GM12878 (cell line): ENCODE measurements at regions not wholly inside any gene's neighbourhood (a gene's known extent, or its start where the extent isn't known, plus 50 kb on each side); places are given as distances from the start of the nearest gene placed in this dataset.

Source experiments
- ATAC-seq: fragments of 200-7000 bp; cut with Tn5 transposase; 3 replicates; pipeline ENCODE4 v1.9.1; 2020; ENCODE audit warnings: mild to moderate bottlenecking, moderate library complexity
- BruUV-seq: library from RNA; stranded (reverse); fragments of 400-500 nt; replicated peaks from 2 replicates; lab custom pipeline; 2021; lab: Mats Ljungman, UMichigan
- CTCF ChIA-PET: fragments of 300-600 bp; sonication (Branson Sonifier 250); formaldehyde crosslinking; extraction: SDS; loops from one replicate; lab custom pipeline; 2021; ENCODE audit warnings: inconsistent platforms; lab: Yijun Ruan, JAX
- POLR2A ChIA-PET: fragments of 350-600 bp; formaldehyde crosslinking; extraction: SDS; loops from one replicate; lab custom pipeline; 2021; ENCODE audit warnings: inconsistent platforms; lab: Charles Lee
- RAD21 ChIA-PET: fragments of 300-600 bp; sonication (Branson Sonifier 250); formaldehyde crosslinking; loops from one replicate; lab custom pipeline; 2023; ENCODE audit warnings: antibody characterized with exemption; ENCODE audit not compliant: unreplicated experiment; lab: Charles Lee
- SMC1A ChIA-PET: fragments of 300-600 bp; sonication (Branson Sonifier 250); formaldehyde crosslinking; loops from one replicate; lab custom pipeline; 2023; ENCODE audit not compliant: unreplicated experiment, uncharacterized antibody; lab: Charles Lee
- DNase-seq: peaks from one replicate; pipeline ENCODE4 v3.0.0-alpha.2; 2011; ENCODE audit warnings: low read depth, low spot score
- FAIRE-seq: peaks from 3 replicates; lab custom pipeline; 2011; peaks lifted over from hg19 to GRCh38; lab: Jason Lieb, UNC
- H2AFZ ChIP-seq: 2 replicates; pipeline ENCODE4 v1.6.0; 2011; ENCODE audit warnings: low read depth, low read length, control low read depth; ENCODE audit not compliant: control insufficient read depth
- H3K27ac ChIP-seq: 2 replicates; pipeline ENCODE4 v1.5.1; 2011; ENCODE audit warnings: control low read depth; ENCODE audit not compliant: control insufficient read depth, insufficient read depth
- H3K27me3 ChIP-seq, 2 experiments: replicated peaks in 1 of 2; 2 replicates each; pipeline versions ENCODE4 v1.6.0 to v1.6.1; 2011; ENCODE audit warnings: low read length in 1 of 2; ENCODE audit not compliant: control insufficient read depth in 2 of 2, insufficient read depth in 2 of 2
- H3K36me3 ChIP-seq, 2 experiments: 2 replicates each; pipeline ENCODE4 v1.5.1; 2011; ENCODE audit warnings: low read length in 1 of 2; ENCODE audit not compliant: control insufficient read depth in 2 of 2, insufficient read depth in 2 of 2
- H3K4me1 ChIP-seq: 2 replicates; pipeline ENCODE4 v1.6.1; 2011; ENCODE audit warnings: mild to moderate bottlenecking, low read length, moderate library complexity, mixed read lengths; ENCODE audit not compliant: control insufficient read depth, insufficient read depth
- H3K4me2 ChIP-seq: 2 replicates; pipeline ENCODE4 v1.6.0; 2011; ENCODE audit warnings: control low read depth; ENCODE audit not compliant: control insufficient read depth, insufficient read depth
- H3K4me3 ChIP-seq: fragments of 200-600 bp; sonication (generic); 2 replicates; pipeline ENCODE4 v1.5.1; 2016
- H3K79me2 ChIP-seq: 2 replicates; pipeline ENCODE4 v1.6.0; 2011; ENCODE audit warnings: low read length; ENCODE audit not compliant: control insufficient read depth, insufficient read depth
- H3K9ac ChIP-seq: 2 replicates; pipeline ENCODE4 v1.8.0; 2011; ENCODE audit warnings: low read length, control low read depth, mixed read lengths; ENCODE audit not compliant: control insufficient read depth, insufficient read depth
- H3K9me3 ChIP-seq: replicated peaks from 3 replicates; pipeline ENCODE4 v1.5.1; 2011; ENCODE audit warnings: mild to moderate bottlenecking, low read length; ENCODE audit not compliant: control insufficient read depth, insufficient read depth
- H4K20me1 ChIP-seq: 2 replicates; pipeline ENCODE4 v1.6.0; 2011; ENCODE audit not compliant: control insufficient read depth, insufficient read depth
- BACH1 ChIP-seq: fragments of 450-650 bp; IDR thresholded peaks from 2 replicates; pipeline ENCODE4 v1.6.1; 2017; ENCODE audit warnings: mild to moderate bottlenecking, borderline replicate concordance
- DPF2 ChIP-seq: fragments of 450-650 bp; IDR thresholded peaks from 2 replicates; pipeline ENCODE4 v1.6.1; 2017; ENCODE audit warnings: mild to moderate bottlenecking
- EGR1 ChIP-seq, 2 experiments: IDR thresholded peaks; 1 replicate in 1 of 2; 2 replicates in 1 of 2; pipeline ENCODE4 v1.6.1; 2011 to 2012; ENCODE audit warnings: low read depth in 2 of 2, low read length in 2 of 2, borderline replicate concordance in 1 of 2, mild to moderate bottlenecking in 1 of 2, moderate library complexity in 1 of 2
- ESRRA ChIP-seq: IDR thresholded peaks from 2 replicates; pipeline ENCODE4 v1.6.1; 2012; ENCODE audit warnings: mild to moderate bottlenecking, low read length, improper control_type of control experiment
- KAT2A ChIP-seq: conservative IDR thresholded peaks from 2 replicates; pipeline ENCODE4 v1.6.1; 2011; ENCODE audit warnings: low read depth, low read length; ENCODE audit not compliant: control insufficient read depth
- MEF2B ChIP-seq: fragments of 450-650 bp; IDR thresholded peaks from 2 replicates; pipeline ENCODE4 v1.6.1; 2018; ENCODE audit warnings: mild to moderate bottlenecking, moderate library complexity; ENCODE audit not compliant: partially characterized antibody, poor library complexity, severe bottlenecking
- NBN ChIP-seq: fragments of 450-650 bp; IDR thresholded peaks from 2 replicates; pipeline ENCODE4 v1.6.1; 2016
- PKNOX1 ChIP-seq: fragments of 450-650 bp; IDR thresholded peaks from 2 replicates; pipeline ENCODE4 v1.6.1; 2016; ENCODE audit warnings: mild to moderate bottlenecking
- PRDM15 ChIP-seq: fragments of 450-650 bp; formaldehyde crosslinking; IDR thresholded peaks from 2 replicates; pipeline ENCODE4 v1.4.0; 2020; ENCODE audit warnings: mild to moderate bottlenecking, moderate library complexity
- RAD51 ChIP-seq: fragments of 450-650 bp; IDR thresholded peaks from 2 replicates; pipeline ENCODE4 v1.6.1; 2016; ENCODE audit warnings: moderate library complexity, mild to moderate bottlenecking, inconsistent platforms
- SMAD5 ChIP-seq: IDR thresholded peaks from 2 replicates; pipeline ENCODE4 v1.6.1; 2016; ENCODE audit warnings: antibody characterized with exemption, low read depth
- SREBF2 ChIP-seq: IDR thresholded peaks from 2 replicates; pipeline ENCODE4 v1.6.1; 2012; ENCODE audit warnings: mild to moderate bottlenecking, low read length
- ZNF207 ChIP-seq: fragments of 450-650 bp; IDR thresholded peaks from 2 replicates; pipeline ENCODE4 v1.6.1; 2014; ENCODE audit warnings: antibody characterized with exemption, mild to moderate bottlenecking, borderline replicate concordance
- ZNF24 ChIP-seq: fragments of 450-650 bp; IDR thresholded peaks from 2 replicates; pipeline ENCODE4 v1.6.1; 2017; ENCODE audit warnings: antibody characterized with exemption, mild to moderate bottlenecking
- ZNF274 ChIP-seq: IDR thresholded peaks from one replicate; pipeline ENCODE4 v1.8.0; 2011; ENCODE audit not compliant: insufficient read length, insufficient read depth
- ZZZ3 ChIP-seq: IDR thresholded peaks from 2 replicates; pipeline ENCODE4 v1.6.1; 2011; ENCODE audit warnings: low read depth; ENCODE audit not compliant: control insufficient read depth, insufficient read length
- WGBS: methylation state at CpG from one replicate; pipeline ENCODE4 v1.1.6; 2016; ENCODE audit warnings: low lambda C conversion rate; ENCODE audit not compliant: insufficient replicate concordance, insufficient coverage; ENCODE audit errors: missing lambda C conversion rate; 5-methylcytosine and 5-hydroxymethylcytosine counted together
- in situ Hi-C: fragments of 300-500 bp; cut with MboI; formaldehyde crosslinking; loops from 9 replicates; pipeline ENCODE4 v1.14.3; 2018; ENCODE audit warnings: mixed read lengths
- intact Hi-C: fragments of 100-400 bp; cut with micrococcal nuclease; formaldehyde crosslinking; loops from one replicate; pipeline ENCODE4 v1.14.2; 2022; ENCODE audit not compliant: unreplicated experiment

GRCh38 chr11:42296910-42297309 lies 837.5 kb upstream of the LRRC4C start:
- no TSS peak for BruUV-seq

GRCh38 chr11:42299780-42300179 lies 840.3 kb upstream of the LRRC4C start:
- ChIA-PET RAD21 (no interaction called here), CTCF (no interaction called here), SMC1A (interaction anchor here (0.9 kb wide), 1 partner anchor 10 kb away, joined by 5 read pairs; no protein-coding TSS in a partner anchor), POLR2A (no interaction called here)
- Histone ChIP-seq H3K27me3 (no peaks in the 10 kb centered on the region), H3K9ac (no peak overlapping the region), H3K4me3 (no peak overlapping the region), H3K4me1 (no peaks in the 10 kb centered on the region), H3K27ac (no peak overlapping the region), H3K36me3 (no peaks in the 10 kb centered on the region), H3K79me2 (no peaks in the 10 kb centered on the region), H2AFZ (no peak overlapping the region), H4K20me1 (no peaks in the 10 kb centered on the region), H3K4me2 (no peak overlapping the region), H3K9me3 (no peaks in the 10 kb centered on the region)
- FAIRE-seq (no peak), DNase-seq (no peak), ATAC-seq (no peak)
- intact Hi-C loops = no loop called here
- in situ Hi-C loops = no loop called here
- WGBS = 83% methylated on average over 1 of the region's 1 CpG
- no TSS peak for BruUV-seq
- TF ChIP-seq EGR1 (IDR thresholded peaks at IDR 0.05; ENCODE audit: borderline replicate concordance in 1 of 2, low read depth in 2 of 2, low read length in 2 of 2) (no peak), KAT2A (no peak), ZZZ3 (no peak), SMAD5 (no peak), PKNOX1 (no peak), ESRRA (no peak), MEF2B (no peak), PRDM15 (CRISPR knock-in tag) (no peak), ZNF207 (no peak), SREBF2 (no peak), NBN (no peak), ZNF24 (no peak), RAD51 (no peak), ZNF274 (no peak)

More at GRCh38 chr11:42296910-42297309, 837.5 kb upstream of the LRRC4C start:
- ChIA-PET SMC1A (no interaction called here), CTCF (no interaction called here), POLR2A (no interaction called here), RAD21 (no interaction called here)
- Histone ChIP-seq H3K4me3 (no peak overlapping the region), H3K9ac (no peak overlapping the region), H2AFZ (no peak overlapping the region), H3K4me1 (no peaks in the 10 kb centered on the region), H3K27me3 (no peaks in the 10 kb centered on the region), H4K20me1 (no peaks in the 10 kb centered on the region), H3K79me2 (no peaks in the 10 kb centered on the region), H3K27ac (no peak overlapping the region), H3K9me3 (no peaks in the 10 kb centered on the region), H3K4me2 (no peak overlapping the region), H3K36me3 (no peaks in the 10 kb centered on the region)
- intact Hi-C loops = no loop called here
- TF ChIP-seq BACH1 = no peak
- TF ChIP-seq DPF2 = no peak
- 21% methylated on average over 1 of the region's 1 CpG for WGBS
- no peak for DNase-seq
- no peak for ATAC-seq
- FAIRE-seq = no peak
- in situ Hi-C loops = no loop called here
